Endothelial cell of umbilical vein (primary cell): ENCODE measurements at regions not wholly inside any gene's neighbourhood (a gene's known extent, or its start where the extent isn't known, plus 50 kb on each side); places are given as distances from the start of the nearest gene placed in this dataset.

ENCODE experiments used
- BruUV-seq: library from RNA; stranded (reverse); fragments of 400-500 nt; replicated peaks from 2 replicates; lab custom pipeline; 2021; lab: Mats Ljungman, UMichigan
- CTCF ChIA-PET: fragments of 300-600, 350-600 bp; sonication (Branson Sonifier 250); formaldehyde crosslinking; loops from one replicate; lab custom pipeline; 2021; ENCODE audit warnings: antibody characterized with exemption, inconsistent platforms; lab: Charles Lee
- POLR2A ChIA-PET: fragments of 300-600, 350-600 bp; sonication (Branson Sonifier 250); formaldehyde crosslinking; loops from one replicate; lab custom pipeline; 2021; ENCODE audit warnings: antibody characterized with exemption, inconsistent platforms; lab: Charles Lee
- DNase-seq: peaks from one replicate; pipeline ENCODE4 v3.0.0-alpha.2; 2011; ENCODE audit warnings: low read depth, low spot score
- FAIRE-seq: peaks from 2 replicates; lab custom pipeline; 2011; peaks lifted over from hg19 to GRCh38; lab: Jason Lieb, UNC
- H2AFZ ChIP-seq: 2 replicates; pipeline ENCODE4 v1.6.0; 2012; ENCODE audit warnings: low read depth, low read length, control low read depth, inconsistent platforms
- H3K27ac ChIP-seq: 2 replicates; pipeline ENCODE4 v1.5.1; 2011; ENCODE audit warnings: low read depth, mild to moderate bottlenecking, control low read depth, low read length, moderate library complexity; ENCODE audit not compliant: insufficient read depth
- H3K27me3 ChIP-seq, 2 experiments: 2 replicates each; pipeline versions ENCODE4 v1.6.0 to v1.6.1; 2011; ENCODE audit warnings: low read length in 2 of 2, mixed read lengths in 1 of 2; ENCODE audit not compliant: control insufficient read depth in 2 of 2, insufficient read depth in 2 of 2
- H3K36me3 ChIP-seq, 2 experiments: 2 replicates in 1 of 2; 3 replicates in 1 of 2; pipeline ENCODE4 v1.5.1; 2011; ENCODE audit warnings: low read length in 2 of 2, mild to moderate bottlenecking in 1 of 2, moderate library complexity in 1 of 2; ENCODE audit not compliant: control insufficient read depth in 2 of 2, insufficient read depth in 2 of 2; ENCODE audit errors: extremely low read depth in 1 of 2
- H3K4me1 ChIP-seq: 3 replicates; pipeline ENCODE4 v1.5.1; 2011; ENCODE audit warnings: mild to moderate bottlenecking, low read length; ENCODE audit not compliant: control insufficient read depth, insufficient read depth; ENCODE audit errors: extremely low read depth
- H3K4me2 ChIP-seq: 2 replicates; pipeline ENCODE4 v1.6.1; 2011; ENCODE audit warnings: low read length, control low read depth, mixed read lengths; ENCODE audit not compliant: insufficient read depth
- H3K4me3 ChIP-seq, 3 experiments: fragments of 200-600 bp in 1 of 3; sonication (generic), shearing (Covaris generic) in 1 of 3; replicated peaks in 1 of 3; 2 replicates each; pipeline ENCODE4 v1.5.1; 2011 to 2016; ENCODE audit warnings: control low read depth in 3 of 3, low read length in 3 of 3, mild to moderate bottlenecking in 2 of 3, inconsistent platforms in 1 of 3, low read depth in 1 of 3, moderate library complexity in 1 of 3; ENCODE audit not compliant: insufficient read depth in 1 of 3
- H3K79me2 ChIP-seq: 2 replicates; pipeline ENCODE4 v1.6.0; 2012; ENCODE audit warnings: low read length, inconsistent platforms; ENCODE audit not compliant: control insufficient read depth, insufficient read depth
- H3K9ac ChIP-seq: replicated peaks from 2 replicates; pipeline ENCODE3; 2011; ENCODE audit warnings: low read length, control low read depth; ENCODE audit not compliant: insufficient read depth; ENCODE audit errors: extremely low read depth
- H3K9me1 ChIP-seq: replicated peaks from 3 replicates; pipeline ENCODE4 v1.6.0; 2011; ENCODE audit warnings: mild to moderate bottlenecking, low read length; ENCODE audit not compliant: control insufficient read depth, insufficient read depth; ENCODE audit errors: extremely low read depth
- H3K9me3 ChIP-seq: replicated peaks from 2 replicates; pipeline ENCODE4 v1.5.1; 2012; ENCODE audit warnings: low read length, inconsistent platforms; ENCODE audit not compliant: control insufficient read depth, insufficient read depth
- H4K20me1 ChIP-seq: replicated peaks from 2 replicates; pipeline ENCODE3; 2011; ENCODE audit warnings: mild to moderate bottlenecking, low read length; ENCODE audit not compliant: control insufficient read depth, insufficient read depth; ENCODE audit errors: extremely low read depth
- EZH2 ChIP-seq: IDR thresholded peaks from 2 replicates; pipeline ENCODE4 v1.6.1; 2012; ENCODE audit warnings: borderline replicate concordance, low read depth, mild to moderate bottlenecking, moderate library complexity, low read length, inconsistent platforms; ENCODE audit not compliant: severe bottlenecking
- FOS ChIP-seq: IDR thresholded peaks from 2 replicates; pipeline ENCODE4 v1.6.1; 2011; ENCODE audit warnings: mild to moderate bottlenecking, low read length, moderate library complexity, borderline replicate concordance; ENCODE audit not compliant: insufficient read depth
- GATA2 ChIP-seq: IDR thresholded peaks from 2 replicates; pipeline ENCODE4 v1.7.0; 2011; ENCODE audit warnings: low read depth, mild to moderate bottlenecking, moderate library complexity, mixed read lengths, low read length; ENCODE audit not compliant: insufficient read length, insufficient read depth
- JUN ChIP-seq: IDR thresholded peaks from 2 replicates; pipeline ENCODE4 v1.6.1; 2011; ENCODE audit warnings: borderline replicate concordance, low read depth; ENCODE audit not compliant: insufficient read length, insufficient read depth
- MYC ChIP-seq: IDR thresholded peaks from one replicate; pipeline ENCODE4 v1.6.1; 2011; ENCODE audit warnings: mild to moderate bottlenecking, low read depth, low read length
- POLR2A ChIP-seq: IDR thresholded peaks from 2 replicates; pipeline ENCODE4 v1.6.1; 2012; ENCODE audit warnings: low read depth, mild to moderate bottlenecking, control low read depth, low read length
- POLR2AphosphoS5 ChIP-seq: IDR thresholded peaks from 2 replicates; pipeline ENCODE4 v1.6.1; 2012; ENCODE audit warnings: low read depth, mild to moderate bottlenecking, control low read depth, low read length, moderate library complexity; ENCODE audit not compliant: insufficient read depth
- dilution Hi-C: fragments of 300-500 bp; cut with MboI; formaldehyde crosslinking; loops from one replicate; pipeline ENCODE4 v1.15.0; 2019; ENCODE audit warnings: low sequenced_read_pairs; ENCODE audit not compliant: extremely low pct_ligation_motif_present
- intact Hi-C: fragments of 100-400 bp; cut with micrococcal nuclease; formaldehyde crosslinking; loops from one replicate; pipeline ENCODE4 v1.10.0; 2022
- TF ChIP-seq, protein P1 (sequence below): IDR thresholded peaks from 2 replicates; pipeline ENCODE4 v1.6.1; 2011; ENCODE audit not compliant: insufficient read depth, insufficient read length
- TF ChIP-seq, protein P2 (sequence below), 2 donors: IDR thresholded peaks; 1 replicate in 1 of 2; 2 replicates in 1 of 2; pipeline ENCODE4 v1.5.1; 2011; ENCODE audit warnings: low read length in 2 of 2, mild to moderate bottlenecking in 2 of 2, moderate library complexity in 2 of 2, control low read depth in 1 of 2, inconsistent platforms in 1 of 2, low read depth in 1 of 2; ENCODE audit not compliant: insufficient read depth in 1 of 2; ENCODE audit errors: extremely low read depth in 1 of 2

DNA sequence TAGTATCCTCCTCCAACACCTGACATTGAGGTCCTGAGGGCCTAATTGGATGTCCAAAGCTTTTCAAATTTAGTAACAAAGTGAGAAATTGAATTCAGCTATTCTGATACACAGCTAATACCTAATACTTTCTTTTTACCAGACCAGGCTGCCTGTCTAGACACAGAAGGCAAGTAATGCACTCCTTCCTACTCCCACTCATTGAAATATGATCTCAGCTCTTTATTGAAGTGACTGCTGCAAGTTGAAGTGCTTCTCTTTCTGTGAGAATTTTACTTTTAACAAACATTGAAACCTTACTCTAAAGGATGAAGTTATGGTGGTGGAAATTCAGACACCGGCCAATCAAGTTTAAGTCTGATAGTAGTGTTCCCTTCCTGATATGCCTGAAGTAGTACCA, 90.8 kb upstream of the OGFRL1 start:
- no peaks in the 10 kb centered on the region for H4K20me1 ChIP-seq
- BruUV-seq = no TSS peak
- POLR2A ChIA-PET = no interaction called here
- no peaks in the 10 kb centered on the region for H3K4me1 ChIP-seq
- H3K36me3 ChIP-seq = no peaks in the 10 kb centered on the region
- no peaks in the 10 kb centered on the region for H3K9me1 ChIP-seq
- no peaks in the 10 kb centered on the region for H3K79me2 ChIP-seq
- no peak for TF ChIP-seq POLR2AphosphoS5
- TF ChIP-seq, protein P1, sequence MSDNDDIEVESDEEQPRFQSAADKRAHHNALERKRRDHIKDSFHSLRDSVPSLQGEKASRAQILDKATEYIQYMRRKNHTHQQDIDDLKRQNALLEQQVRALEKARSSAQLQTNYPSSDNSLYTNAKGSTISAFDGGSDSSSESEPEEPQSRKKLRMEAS = no peak
- TF ChIP-seq MYC = no peak
- TF ChIP-seq, protein P2, sequence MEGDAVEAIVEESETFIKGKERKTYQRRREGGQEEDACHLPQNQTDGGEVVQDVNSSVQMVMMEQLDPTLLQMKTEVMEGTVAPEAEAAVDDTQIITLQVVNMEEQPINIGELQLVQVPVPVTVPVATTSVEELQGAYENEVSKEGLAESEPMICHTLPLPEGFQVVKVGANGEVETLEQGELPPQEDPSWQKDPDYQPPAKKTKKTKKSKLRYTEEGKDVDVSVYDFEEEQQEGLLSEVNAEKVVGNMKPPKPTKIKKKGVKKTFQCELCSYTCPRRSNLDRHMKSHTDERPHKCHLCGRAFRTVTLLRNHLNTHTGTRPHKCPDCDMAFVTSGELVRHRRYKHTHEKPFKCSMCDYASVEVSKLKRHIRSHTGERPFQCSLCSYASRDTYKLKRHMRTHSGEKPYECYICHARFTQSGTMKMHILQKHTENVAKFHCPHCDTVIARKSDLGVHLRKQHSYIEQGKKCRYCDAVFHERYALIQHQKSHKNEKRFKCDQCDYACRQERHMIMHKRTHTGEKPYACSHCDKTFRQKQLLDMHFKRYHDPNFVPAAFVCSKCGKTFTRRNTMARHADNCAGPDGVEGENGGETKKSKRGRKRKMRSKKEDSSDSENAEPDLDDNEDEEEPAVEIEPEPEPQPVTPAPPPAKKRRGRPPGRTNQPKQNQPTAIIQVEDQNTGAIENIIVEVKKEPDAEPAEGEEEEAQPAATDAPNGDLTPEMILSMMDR (IDR thresholded peaks at IDR 0.05; ENCODE audit: extremely low read depth in 1 of 2, insufficient read depth in 1 of 2, low read depth in 1 of 2, low read length in 2 of 2) = no peak
- no peak for TF ChIP-seq POLR2A
- CTCF ChIA-PET = interaction anchor here (1.1 kb wide), 1 partner anchor 91 kb away, joined by 3 read pairs; the partner anchor contains the start of gene OGFRL1
- dilution Hi-C loops = no loop called here
- no peak overlapping the region for H3K9ac ChIP-seq
- H2AFZ ChIP-seq = no peak overlapping the region
- H3K4me3 ChIP-seq = no peak overlapping the region
- DNase-seq (no peak), FAIRE-seq (no peak)
- no peaks in the 10 kb centered on the region for H3K9me3 ChIP-seq
- intact Hi-C loops = no loop called here
- no peak overlapping the region for H3K4me2 ChIP-seq
- H3K27me3 ChIP-seq = no peaks in the 10 kb centered on the region
- H3K27ac ChIP-seq = no peak overlapping the region

DNA sequence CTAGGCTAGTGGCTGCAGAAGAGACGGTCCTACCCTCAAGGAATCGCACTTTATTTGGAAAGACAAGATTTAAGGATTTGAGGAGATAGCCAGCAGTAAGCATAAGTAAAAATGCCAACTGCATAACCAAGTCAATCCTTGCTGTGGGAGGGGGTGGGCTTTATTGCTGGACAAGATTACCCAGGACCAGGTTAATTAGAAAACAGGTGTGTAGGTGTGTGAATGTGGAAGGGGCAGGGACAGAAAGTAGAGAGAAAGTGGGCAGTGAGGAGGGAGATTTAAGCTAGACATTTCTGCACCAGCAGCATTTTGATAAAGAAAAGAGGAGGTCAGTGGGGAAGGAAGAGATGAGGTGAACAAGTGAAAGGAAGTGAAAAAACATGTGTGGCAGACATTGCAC, 89.7 kb upstream of the OGFRL1 start:
- intact Hi-C loops = no loop called here
- CTCF ChIA-PET = interaction anchor here (1.1 to 1.4 kb wide), 3 partner anchors 11 to 151 kb away, joined by 3 to 4 read pairs (median 3); partner anchors contain the start of gene OGFRL1
- no TSS peak for BruUV-seq

More for the DNA sequence above, 89.7 kb upstream of the OGFRL1 start:
- dilution Hi-C loops = no loop called here
- Histone ChIP-seq H3K9ac (no peak overlapping the region), H3K4me1 (no peaks in the 10 kb centered on the region), H3K4me2 (no peak overlapping the region), H3K9me1 (no peaks in the 10 kb centered on the region), H3K27me3 (no peaks in the 10 kb centered on the region), H3K36me3 (no peaks in the 10 kb centered on the region), H3K4me3 (no peak overlapping the region), H2AFZ (no peak overlapping the region), H3K9me3 (no peaks in the 10 kb centered on the region), H3K27ac (no peak overlapping the region), H3K79me2 (no peaks in the 10 kb centered on the region), H4K20me1 (no peaks in the 10 kb centered on the region)
- POLR2A ChIA-PET = no interaction called here
- FAIRE-seq (no peak), DNase-seq (no peak)
- TF ChIP-seq MYC (no peak), FOS (no peak), GATA2 (no peak), POLR2AphosphoS5 (no peak), POLR2A (no peak), EZH2 (no peak), JUN (no peak)
- TF ChIP-seq, protein P2 (IDR thresholded peaks at IDR 0.05; ENCODE audit: extremely low read depth in 1 of 2, insufficient read depth in 1 of 2, low read depth in 1 of 2, low read length in 2 of 2) = no peak
- TF ChIP-seq, protein P1 = no peak
